HepG2 (cell line): ENCODE measurements at regions not wholly inside any gene's neighbourhood (a gene's known extent, or its start where the extent isn't known, plus 50 kb on each side); places are given as distances from the start of the nearest gene placed in this dataset.

Source experiments
- ATAC-seq: fragments of 200-7000 bp; cut with Tn5 transposase; 3 replicates; pipeline ENCODE4 v1.9.1; 2020; ENCODE audit warnings: mild to moderate bottlenecking, moderate library complexity
- BruUV-seq: library from RNA; stranded (reverse); fragments of 400-500 nt; replicated peaks from 2 replicates; lab custom pipeline; 2021; lab: Mats Ljungman, UMichigan
- CTCF ChIA-PET: fragments of 300-600 bp; formaldehyde crosslinking; extraction: SDS; loops from one replicate; lab custom pipeline; 2021; ENCODE audit warnings: low total read pairs, inconsistent platforms, low intra/inter-chr PET ratio; lab: Yijun Ruan, JAX
- POLR2A ChIA-PET: fragments of 350-600 bp; sonication (Branson Sonifier 250); formaldehyde crosslinking; loops from one replicate; lab custom pipeline; 2020; ENCODE audit warnings: antibody characterized with exemption, inconsistent platforms; lab: Yijun Ruan, JAX
- DNase-seq: peaks from one replicate; pipeline ENCODE4 v3.0.0-alpha.2; 2015; ENCODE audit warnings: low spot score
- FAIRE-seq: peaks from 3 replicates; lab custom pipeline; 2011; peaks lifted over from hg19 to GRCh38; lab: Jason Lieb, UNC
- H2AFZ ChIP-seq: one replicate; pipeline ENCODE4 v1.6.1; 2011; ENCODE audit warnings: low read length, inconsistent platforms
- H3K27ac ChIP-seq: fragments of 300-600 bp; 3 replicates; pipeline ENCODE4 v1.8.0; 2011; ENCODE audit warnings: mixed run types, mild to moderate bottlenecking, mixed read lengths, low read length, inconsistent platforms; ENCODE audit not compliant: insufficient read depth; ENCODE audit errors: extremely low read length
- H3K27me3 ChIP-seq, 2 experiments: fragments of 200-600 bp in 1 of 2; 2 replicates in 1 of 2; 3 replicates in 1 of 2; pipeline versions ENCODE4 v1.6.0 to v1.8.0; 2011; ENCODE audit warnings: low read length in 2 of 2, mild to moderate bottlenecking in 2 of 2, moderate library complexity in 2 of 2, inconsistent platforms in 1 of 2; ENCODE audit not compliant: insufficient read depth in 2 of 2, control insufficient read depth in 1 of 2
- H3K36me3 ChIP-seq, 2 experiments: fragments of 200-600 bp in 1 of 2; replicated peaks in 1 of 2; 2 replicates in 1 of 2; 3 replicates in 1 of 2; pipeline versions ENCODE4 v1.5.1 to v1.8.0; 2011; ENCODE audit warnings: low read length in 2 of 2, inconsistent platforms in 1 of 2; ENCODE audit not compliant: insufficient read depth in 2 of 2, control insufficient read depth in 1 of 2
- H3K4me1 ChIP-seq: 2 replicates; pipeline ENCODE4 v1.5.1; 2012; ENCODE audit warnings: low read length, inconsistent platforms; ENCODE audit not compliant: insufficient read depth
- H3K4me2 ChIP-seq: 2 replicates; pipeline ENCODE4 v1.6.0; 2011; ENCODE audit warnings: low read depth, low read length, inconsistent platforms
- H3K4me3 ChIP-seq, 3 experiments: fragments of 200-600 bp in 1 of 3; sonication (generic), shearing (Covaris generic) in 1 of 3; replicated peaks in 1 of 3; 2 replicates each; pipeline ENCODE4 v1.5.1; 2011 to 2016; ENCODE audit warnings: low read length in 3 of 3, inconsistent platforms in 2 of 3, low read depth in 2 of 3, mild to moderate bottlenecking in 2 of 3, control low read depth in 1 of 3, mixed read lengths in 1 of 3; ENCODE audit not compliant: insufficient read depth in 1 of 3
- H3K79me2 ChIP-seq: one replicate; pipeline ENCODE4 v1.6.1; 2011; ENCODE audit warnings: low read length, inconsistent platforms; ENCODE audit not compliant: insufficient read depth
- H3K9ac ChIP-seq: 2 replicates; pipeline ENCODE4 v1.6.0; 2011; ENCODE audit warnings: mild to moderate bottlenecking, low read depth, low read length, inconsistent platforms; ENCODE audit not compliant: insufficient read depth
- H3K9me3 ChIP-seq: 2 replicates; pipeline ENCODE4 v1.5.1; 2012; ENCODE audit warnings: mild to moderate bottlenecking, low read length
- H4K20me1 ChIP-seq: 2 replicates; pipeline ENCODE4 v1.6.0; 2011; ENCODE audit warnings: inconsistent platforms, mild to moderate bottlenecking, low read length, moderate library complexity; ENCODE audit not compliant: insufficient read depth
- AHR ChIP-seq: IDR thresholded peaks from 2 replicates; pipeline ENCODE4 v1.6.1; 2018; ENCODE audit warnings: missing genetic modification reagents, missing compliant biosample characterization
- BORCS8-MEF2B ChIP-seq: sonication (generic); formaldehyde crosslinking; IDR thresholded peaks from 2 replicates; pipeline ENCODE4 v1.8.0; 2022; ENCODE audit warnings: mild to moderate bottlenecking, missing genetic modification reagents
- ELF3 ChIP-seq: IDR thresholded peaks from 2 replicates; pipeline ENCODE4 v1.6.1; 2016; ENCODE audit warnings: missing genetic modification reagents, missing compliant biosample characterization
- NCOA1 ChIP-seq: sonication (generic); formaldehyde crosslinking; IDR thresholded peaks from 2 replicates; pipeline ENCODE4 v1.9.0; 2021; ENCODE audit warnings: missing genetic modification reagents
- SRSF1 ChIP-seq: fragments of 200-400 bp; formaldehyde crosslinking; optimal IDR thresholded peaks from 2 replicates; pipeline ENCODE3; 2017; ENCODE audit warnings: mild to moderate bottlenecking, low read depth, low read length, moderate library complexity
- SSRP1 ChIP-seq: IDR thresholded peaks from 2 replicates; pipeline ENCODE4 v1.6.1; 2016; ENCODE audit warnings: control low read depth
- USF2 ChIP-seq, 2 experiments: sonication (generic) in 1 of 2; formaldehyde crosslinking in 1 of 2; IDR thresholded peaks; 2 replicates each; pipeline versions ENCODE4 v1.5.1 to v1.6.1; 2011 to 2020; ENCODE audit warnings: borderline replicate concordance in 1 of 2, low read depth in 1 of 2, low read length in 1 of 2, mild to moderate bottlenecking in 1 of 2, missing genetic modification reagents in 1 of 2, moderate library complexity in 1 of 2
- ZNF460 ChIP-seq: sonication (generic); formaldehyde crosslinking; IDR thresholded peaks from 2 replicates; pipeline ENCODE4 v1.5.1; 2020; ENCODE audit warnings: missing genetic modification reagents, mild to moderate bottlenecking, borderline replicate concordance
- ZNF749 ChIP-seq: sonication (generic); formaldehyde crosslinking; IDR thresholded peaks from 2 replicates; pipeline ENCODE4 v1.8.0; 2022; ENCODE audit warnings: mild to moderate bottlenecking, missing genetic modification reagents, moderate library complexity, borderline replicate concordance
- WGBS: methylation state at CpG from one replicate; pipeline ENCODE4 v1.1.6; 2017; ENCODE audit warnings: low lambda C conversion rate; 5-methylcytosine and 5-hydroxymethylcytosine counted together
- in situ Hi-C: cut with HindIII; loops from 2 replicates; pipeline ENCODE4 v1.10.0; 2017; ENCODE audit warnings: low pct_unique_long_range_greater_than_20kb; ENCODE audit not compliant: extremely low pct_ligation_motif_present
- intact Hi-C: fragments of 100-400 bp; cut with micrococcal nuclease; formaldehyde crosslinking; loops from one replicate; pipeline ENCODE4 v1.10.0; 2022; ENCODE audit not compliant: unreplicated experiment

GRCh38 chr5:117380316-117380715 is 805.7 kb upstream of the SEMA6A start (continued):
- TF ChIP-seq BORCS8-MEF2B (CRISPR knock-in tag): no peak
- TF ChIP-seq NCOA1 (CRISPR knock-in tag): no peak
- no peak for TF ChIP-seq AHR (CRISPR knock-in tag)
- TF ChIP-seq ZNF749: no peak
- TF ChIP-seq ELF3 (CRISPR knock-in tag): no peak
- no peak for TF ChIP-seq ZNF460 (CRISPR knock-in tag)
- TF ChIP-seq USF2 (IDR thresholded peaks at IDR 0.05; ENCODE audit: low read depth, low read length): no peak
- no peak for TF ChIP-seq USF2 (CRISPR knock-in tag; IDR thresholded peaks at IDR 0.05; ENCODE audit: borderline replicate concordance)

- TF ChIP-seq SSRP1 (CRISPR knock-in tag) (no peak), SRSF1 (no peak)
- H3K9me3 ChIP-seq: no peaks in the 10 kb centered on the region
- H3K79me2 ChIP-seq: no peaks in the 10 kb centered on the region
- no peak overlapping the region for H2AFZ ChIP-seq
- in situ Hi-C loops: no loop called here
- no peaks in the 10 kb centered on the region for H3K27me3 ChIP-seq
- intact Hi-C loops: no loop called here
- POLR2A ChIA-PET: no interaction called here
- no peak overlapping the region for H3K27ac ChIP-seq
- FAIRE-seq (no peak), DNase-seq (no peak), ATAC-seq (no peak)
- H3K4me3 ChIP-seq: no peak overlapping the region
- no TSS peak for BruUV-seq
- H3K4me1 ChIP-seq: no peaks in the 10 kb centered on the region
- H3K36me3 ChIP-seq: no peaks in the 10 kb centered on the region
- CTCF ChIA-PET: no interaction called here
- H3K9ac ChIP-seq: no peak overlapping the region
- no peak overlapping the region for H3K4me2 ChIP-seq
- WGBS: 0% methylated on average over 3 of the region's 3 CpGs
- no peaks in the 10 kb centered on the region for H4K20me1 ChIP-seq
Measured at GRCh38 chr5:117379521-117379920, 804.9 kb upstream of the SEMA6A start.
